Adrenal gland (tissue), 9 donors: ENCODE measurements at regions not wholly inside any gene's neighbourhood (a gene's known extent, or its start where the extent isn't known, plus 50 kb on each side); places are given as distances from the start of the nearest gene placed in this dataset.
A peak's percentile ranks its signal among the peaks of the same experiment; 100 is the strongest.

Source experiments
- DNase-seq, 7 donors: peaks; one replicate each; pipeline ENCODE4 v3.0.0-alpha.2; 2019 to 2020
- H3K27ac ChIP-seq, 5 donors: fragments of 200-600 bp; sonication (generic) in 4 of 5; 1 replicate in 3 of 5; 2 replicates in 2 of 5; pipeline versions ENCODE4 v1.5.1 to v1.8.0; 2016 to 2020; ENCODE audit warnings: mild to moderate bottlenecking in 1 of 5
- H3K27me3 ChIP-seq: fragments of 200-600 bp; 2 replicates; pipeline ENCODE4 v1.8.0; 2021
- H3K36me3 ChIP-seq, 2 donors: fragments of 200-600 bp; replicated peaks in 1 of 2; 1 replicate in 1 of 2; 2 replicates in 1 of 2; pipeline versions ENCODE4 v1.5.1 to v1.8.0; 2018 to 2022
- H3K4me1 ChIP-seq, 2 donors: fragments of 200-600 bp; replicated peaks in 1 of 2; 1 replicate in 1 of 2; 2 replicates in 1 of 2; pipeline versions ENCODE4 v1.5.1 to v1.8.0; 2018 to 2021
- H3K4me3 ChIP-seq, 4 donors: fragments of 200-600 bp; sonication (generic) in 3 of 4; one replicate each; pipeline ENCODE4 v1.5.1; 2016 to 2018
- H3K9me3 ChIP-seq, 3 donors: fragments of 200-600 bp; sonication (generic) in 1 of 3; replicated peaks in 1 of 3; 1 replicate in 2 of 3; 2 replicates in 1 of 3; pipeline versions ENCODE4 v1.5.1 to v1.8.0; 2016 to 2021
- POLR2A ChIP-seq, 2 donors: fragments of 450-650 bp; IDR thresholded peaks; one replicate each; pipeline ENCODE4 v1.6.1; 2017; ENCODE audit warnings: antibody characterized with exemption in 2 of 2, mild to moderate bottlenecking in 2 of 2, moderate library complexity in 1 of 2
- WGBS, 4 donors: extraction: QIAGEN DNeasy Blood & Tissue Kit in 2 of 4; methylation state at CpG; one replicate each; pipeline versions ENCODE4 v1.1.5 to v1.1.7; 2013 to 2017; 5-methylcytosine and 5-hydroxymethylcytosine counted together
- intact Hi-C, 2 donors: fragments of 100-400 bp; cut with DNase I; formaldehyde crosslinking; loops; one replicate each; pipeline versions ENCODE4 v1.14.1 to v1.15.0; 2022 to 2023
- TF ChIP-seq, protein P1 (sequence below), 6 experiments: fragments of 450-650 bp in 4 of 6; fragments of 200-600 bp in 2 of 6; sonication (generic) in 1 of 6; IDR thresholded peaks; 1 replicate in 5 of 6; 2 replicates in 1 of 6; pipeline versions ENCODE4 v1.5.1 to v1.8.0; 2016 to 2021; ENCODE audit warnings: antibody characterized with exemption in 6 of 6, mild to moderate bottlenecking in 2 of 6, moderate library complexity in 1 of 6
- donor health status: healthy with polysubstance abuse.
- donor health status: Bipolar disorder and iron deficiency.
- donor health status: DM: yes; HTN: yes; CAD: no.
- donor health status: DM: no; HTN: no; CAD: no.
- donor health status: DM: no; HTN: no; CAD: no.

DNA sequence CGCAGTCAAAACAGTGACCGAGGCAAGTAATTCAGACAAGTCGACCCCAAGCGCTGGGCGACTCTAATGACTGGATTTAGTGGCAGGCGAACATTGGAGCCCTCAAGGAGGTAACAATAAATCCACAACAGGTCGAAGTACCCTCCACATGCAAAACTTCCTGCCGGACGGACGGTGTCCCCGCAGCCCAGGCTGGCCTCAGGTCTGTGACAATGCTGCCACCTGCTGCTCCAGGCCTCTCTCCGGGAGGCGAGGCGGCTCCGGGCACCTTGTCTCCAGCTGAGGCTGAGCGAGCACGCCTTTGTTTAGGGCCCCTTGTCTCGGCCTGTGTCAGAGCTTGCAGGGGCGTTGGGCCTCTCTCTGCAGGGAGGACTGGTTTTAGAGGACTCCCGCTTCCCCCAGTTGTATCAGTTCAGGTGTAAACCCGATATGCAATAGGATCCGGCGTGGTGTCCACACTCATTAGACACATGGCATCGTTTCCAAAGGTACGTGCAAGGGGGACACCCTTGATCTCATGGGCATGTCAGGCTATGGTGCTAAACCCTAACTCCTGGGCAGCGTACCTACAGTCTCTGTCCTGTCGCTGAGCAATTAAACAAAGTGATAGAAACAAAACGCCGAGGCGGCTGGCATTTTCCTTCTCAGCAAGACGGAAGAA lies 628.0 kb upstream of the ADAMTS16 start:
- TF ChIP-seq, protein P1, sequence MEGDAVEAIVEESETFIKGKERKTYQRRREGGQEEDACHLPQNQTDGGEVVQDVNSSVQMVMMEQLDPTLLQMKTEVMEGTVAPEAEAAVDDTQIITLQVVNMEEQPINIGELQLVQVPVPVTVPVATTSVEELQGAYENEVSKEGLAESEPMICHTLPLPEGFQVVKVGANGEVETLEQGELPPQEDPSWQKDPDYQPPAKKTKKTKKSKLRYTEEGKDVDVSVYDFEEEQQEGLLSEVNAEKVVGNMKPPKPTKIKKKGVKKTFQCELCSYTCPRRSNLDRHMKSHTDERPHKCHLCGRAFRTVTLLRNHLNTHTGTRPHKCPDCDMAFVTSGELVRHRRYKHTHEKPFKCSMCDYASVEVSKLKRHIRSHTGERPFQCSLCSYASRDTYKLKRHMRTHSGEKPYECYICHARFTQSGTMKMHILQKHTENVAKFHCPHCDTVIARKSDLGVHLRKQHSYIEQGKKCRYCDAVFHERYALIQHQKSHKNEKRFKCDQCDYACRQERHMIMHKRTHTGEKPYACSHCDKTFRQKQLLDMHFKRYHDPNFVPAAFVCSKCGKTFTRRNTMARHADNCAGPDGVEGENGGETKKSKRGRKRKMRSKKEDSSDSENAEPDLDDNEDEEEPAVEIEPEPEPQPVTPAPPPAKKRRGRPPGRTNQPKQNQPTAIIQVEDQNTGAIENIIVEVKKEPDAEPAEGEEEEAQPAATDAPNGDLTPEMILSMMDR (IDR thresholded peaks at IDR 0.05) = peak in 2 of 6 experiments; percentile 11 to 16
- no peak for TF ChIP-seq POLR2A (IDR thresholded peaks at IDR 0.05)
- WGBS, 4 donors = 25 to 41% (median 27%) methylated on average over 24 to 31 of the region's 31 CpGs
- intact Hi-C loops = no loop called here
- H3K4me3 ChIP-seq = no peak overlapping the region
- no peaks in the 10 kb centered on the region for H3K4me1 ChIP-seq
- peak in 5 of 7 donors; percentile 3 to 26 (median 22) for DNase-seq
- no peaks in the 10 kb centered on the region for H3K27me3 ChIP-seq
- H3K9me3 ChIP-seq = no peaks in the 10 kb centered on the region
- no peak overlapping the region for H3K27ac ChIP-seq
- H3K36me3 ChIP-seq = no peaks in the 10 kb centered on the region

DNA sequence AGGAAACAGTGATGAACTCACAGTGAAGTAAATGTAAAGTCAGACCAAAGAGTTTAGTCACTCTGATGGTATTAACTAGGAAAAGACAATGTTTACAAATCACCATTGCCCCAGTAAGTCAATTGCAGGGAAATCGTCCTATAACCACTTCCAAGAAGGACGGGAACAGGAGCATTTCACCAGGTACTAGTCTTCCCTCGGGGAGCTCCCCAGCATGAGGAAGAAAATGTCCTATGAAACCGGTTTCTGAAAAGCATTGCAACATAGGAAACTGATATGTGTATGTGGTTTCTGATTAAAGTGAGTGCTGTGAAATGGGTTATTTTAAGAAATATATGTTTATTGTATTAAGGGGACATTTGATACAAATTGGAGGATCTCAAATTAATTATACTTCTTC lies 626.7 kb upstream of the ADAMTS16 start:
- no peaks in the 10 kb centered on the region for H3K36me3 ChIP-seq
- no peaks in the 10 kb centered on the region for H3K9me3 ChIP-seq
- no peak overlapping the region for H3K4me3 ChIP-seq
- no peak overlapping the region for H3K27ac ChIP-seq
- no peaks in the 10 kb centered on the region for H3K4me1 ChIP-seq
- H3K27me3 ChIP-seq = no peaks in the 10 kb centered on the region
- intact Hi-C loops = no loop called here
- TF ChIP-seq, protein P1 (IDR thresholded peaks at IDR 0.05) = no peak
- 51 to 56% (median 54%) methylated on average over 4 of the region's 4 CpGs for WGBS, 4 donors
- DNase-seq = no peak

GRCh38 chr5:4514067-4514648 lies 626.0 kb upstream of the ADAMTS16 start:
- no peaks in the 10 kb centered on the region for H3K27me3 ChIP-seq
- no peak for TF ChIP-seq POLR2A (IDR thresholded peaks at IDR 0.05)
- TF ChIP-seq, protein P1 (IDR thresholded peaks at IDR 0.05) = no peak
- DNase-seq = no peak
- intact Hi-C loops = no loop called here
- WGBS, 4 donors = 63 to 76% (median 69%) methylated on average over 8 of the region's 8 CpGs
- H3K36me3 ChIP-seq = no peaks in the 10 kb centered on the region
- no peak overlapping the region for H3K4me3 ChIP-seq
- H3K9me3 ChIP-seq = no peaks in the 10 kb centered on the region
- no peak overlapping the region for H3K27ac ChIP-seq
- no peaks in the 10 kb centered on the region for H3K4me1 ChIP-seq

GRCh38 chr5:4518903-4519672 lies 621.0 kb upstream of the ADAMTS16 start:
- WGBS, 4 donors = 67 to 76% (median 71%) methylated on average over 10 of the region's 10 CpGs
- H3K4me1 ChIP-seq = no peaks in the 10 kb centered on the region
- DNase-seq = no peak
- TF ChIP-seq, protein P1 (IDR thresholded peaks at IDR 0.05) = no peak
- no peak for TF ChIP-seq POLR2A (IDR thresholded peaks at IDR 0.05)
- no peaks in the 10 kb centered on the region for H3K27me3 ChIP-seq
- no peak overlapping the region for H3K4me3 ChIP-seq
- intact Hi-C loops = no loop called here
- no peak overlapping the region for H3K27ac ChIP-seq
- H3K36me3 ChIP-seq = no peaks in the 10 kb centered on the region
- H3K9me3 ChIP-seq = no peaks in the 10 kb centered on the region
